A673 (cell line): ENCODE measurements at regions not wholly inside any gene's neighbourhood (a gene's known extent, or its start where the extent isn't known, plus 50 kb on each side); places are given as distances from the start of the nearest gene placed in this dataset.

Experiments
- BruUV-seq: library from RNA; stranded (reverse); fragments of 400-500 nt; replicated peaks from 2 replicates; lab custom pipeline; 2021; lab: Mats Ljungman, UMichigan
- CTCF ChIA-PET: fragments of 300-600 bp; sonication (Branson Sonifier 250); formaldehyde crosslinking; loops from one replicate; lab custom pipeline; 2022; ENCODE audit warnings: antibody characterized with exemption; lab: Charles Lee
- POLR2A ChIA-PET: fragments of 300-600 bp; sonication (Branson Sonifier 250); formaldehyde crosslinking; loops from one replicate; lab custom pipeline; 2022; ENCODE audit warnings: antibody characterized with exemption; ENCODE audit not compliant: low non-redundant PET; lab: Charles Lee
- DNase-seq: peaks from one replicate; pipeline ENCODE4 v3.0.0-alpha.2; 2015; ENCODE audit warnings: low spot score
- H3K27ac ChIP-seq: fragments of 200-600 bp; sonication (generic); 2 replicates; pipeline ENCODE4 v1.5.1; 2016; ENCODE audit warnings: mixed run types, low read depth, mild to moderate bottlenecking, mixed read lengths, antibody characterized with exemption, low read length; ENCODE audit not compliant: poor library complexity, severe bottlenecking
- H3K27me3 ChIP-seq: fragments of 200-600 bp; sonication (generic); replicated peaks from 2 replicates; pipeline ENCODE4 v1.6.1; 2017; ENCODE audit warnings: mixed run types, low read depth, mild to moderate bottlenecking, mixed read lengths, antibody characterized with exemption, low read length; ENCODE audit not compliant: insufficient read depth, poor library complexity
- H3K36me3 ChIP-seq: fragments of 200-600 bp; sonication (generic); 2 replicates; pipeline ENCODE4 v1.6.1; 2016; ENCODE audit warnings: mixed run types, mild to moderate bottlenecking, mixed read lengths, antibody characterized with exemption, low read length; ENCODE audit not compliant: insufficient read depth, poor library complexity, severe bottlenecking
- H3K4me1 ChIP-seq: fragments of 200-600 bp; sonication (generic); 2 replicates; pipeline ENCODE4 v1.6.1; 2017; ENCODE audit warnings: mixed run types, mild to moderate bottlenecking, mixed read lengths, antibody characterized with exemption, low read length; ENCODE audit not compliant: insufficient read depth, poor library complexity, severe bottlenecking
- H3K4me3 ChIP-seq: fragments of 200-600 bp; sonication (generic); 2 replicates; pipeline ENCODE4 v1.5.1; 2016; ENCODE audit warnings: low read depth, mixed run types, mild to moderate bottlenecking, mixed read lengths, low read length; ENCODE audit not compliant: poor library complexity, severe bottlenecking
- H3K9me3 ChIP-seq: fragments of 200-600 bp; sonication (generic); 2 replicates; pipeline ENCODE4 v1.6.1; 2016; ENCODE audit warnings: mixed run types, low read depth, mild to moderate bottlenecking, mixed read lengths, antibody characterized with exemption, low read length; ENCODE audit not compliant: poor library complexity, severe bottlenecking
- EZH2 ChIP-seq: fragments of 200-600 bp; sonication (generic); IDR thresholded peaks from 2 replicates; pipeline ENCODE4 v1.6.1; 2017; ENCODE audit warnings: borderline replicate concordance, low read depth, mild to moderate bottlenecking, mixed read lengths, antibody characterized with exemption, low read length; ENCODE audit not compliant: poor library complexity, severe bottlenecking
- intact Hi-C: fragments of 100-400 bp; cut with micrococcal nuclease; formaldehyde crosslinking; loops from one replicate; pipeline ENCODE4 v1.10.0; 2022; ENCODE audit not compliant: unreplicated experiment
- TF ChIP-seq, protein P1 (sequence below): fragments of 300-800, 200-600 bp; sonication (generic); conservative IDR thresholded peaks from 2 replicates; pipeline ENCODE4 v1.5.1; 2017; ENCODE audit warnings: low read depth, mild to moderate bottlenecking, antibody characterized with exemption, low read length, moderate library complexity, mixed read lengths

DNA sequence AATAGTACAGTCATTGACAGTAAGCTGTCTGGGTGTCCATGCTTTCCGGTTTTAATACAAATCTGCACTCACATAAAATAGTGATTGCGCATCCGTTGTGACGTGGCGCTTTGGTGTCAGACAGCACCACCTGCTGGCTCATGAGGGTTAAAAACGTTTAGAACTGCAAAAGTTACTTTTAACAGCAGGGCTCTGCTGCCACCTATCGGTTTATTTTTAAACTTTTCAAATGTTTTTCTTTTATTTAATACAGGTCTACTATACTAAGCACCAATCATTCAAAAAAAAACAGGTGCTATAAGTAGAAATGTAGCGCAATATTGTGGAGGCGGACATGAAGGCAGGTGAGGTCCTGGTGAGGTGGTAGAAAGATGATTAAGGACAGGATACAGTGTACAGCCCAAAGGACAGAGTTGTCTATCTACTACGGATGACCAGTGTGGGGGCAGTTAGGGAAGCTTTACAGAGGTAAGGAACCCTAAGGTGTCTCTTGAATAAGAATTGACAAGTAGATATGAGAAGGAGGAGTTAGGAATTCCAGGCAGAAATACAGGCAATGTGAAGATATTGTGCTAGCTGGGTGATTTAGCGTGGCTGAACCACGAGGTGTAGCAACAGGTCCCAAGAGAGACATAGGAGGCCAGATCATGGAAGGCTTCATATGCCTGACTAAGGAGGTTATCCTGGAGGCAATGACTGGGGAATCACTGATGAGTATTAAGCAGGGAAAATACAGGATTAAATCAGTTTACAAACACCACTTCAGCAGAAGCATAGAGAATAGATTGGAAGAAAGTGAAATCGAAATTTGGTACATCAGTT lies 91.5 kb upstream of the PRB2 start:
- intact Hi-C loops = loop anchor here (1.0 to 10.0 kb wide), 5 partner anchors 259 to 1252 kb away; no protein-coding TSS in a partner anchor
- ChIA-PET CTCF (interaction anchor here (0.8 to 1.5 kb wide), 2 partner anchors 258 to 716 kb away, joined by 6 to 7 read pairs; no protein-coding TSS in a partner anchor), POLR2A (no interaction called here)
- Histone ChIP-seq H3K9me3 (no peaks in the 10 kb centered on the region), H3K27me3 (no peaks in the 10 kb centered on the region), H3K27ac (no peak overlapping the region), H3K4me1 (no peaks in the 10 kb centered on the region), H3K36me3 (no peaks in the 10 kb centered on the region), H3K4me3 (no peak overlapping the region)
- peak; percentile 93 for DNase-seq
- TF ChIP-seq EZH2 = no peak
- TF ChIP-seq, protein P1, sequence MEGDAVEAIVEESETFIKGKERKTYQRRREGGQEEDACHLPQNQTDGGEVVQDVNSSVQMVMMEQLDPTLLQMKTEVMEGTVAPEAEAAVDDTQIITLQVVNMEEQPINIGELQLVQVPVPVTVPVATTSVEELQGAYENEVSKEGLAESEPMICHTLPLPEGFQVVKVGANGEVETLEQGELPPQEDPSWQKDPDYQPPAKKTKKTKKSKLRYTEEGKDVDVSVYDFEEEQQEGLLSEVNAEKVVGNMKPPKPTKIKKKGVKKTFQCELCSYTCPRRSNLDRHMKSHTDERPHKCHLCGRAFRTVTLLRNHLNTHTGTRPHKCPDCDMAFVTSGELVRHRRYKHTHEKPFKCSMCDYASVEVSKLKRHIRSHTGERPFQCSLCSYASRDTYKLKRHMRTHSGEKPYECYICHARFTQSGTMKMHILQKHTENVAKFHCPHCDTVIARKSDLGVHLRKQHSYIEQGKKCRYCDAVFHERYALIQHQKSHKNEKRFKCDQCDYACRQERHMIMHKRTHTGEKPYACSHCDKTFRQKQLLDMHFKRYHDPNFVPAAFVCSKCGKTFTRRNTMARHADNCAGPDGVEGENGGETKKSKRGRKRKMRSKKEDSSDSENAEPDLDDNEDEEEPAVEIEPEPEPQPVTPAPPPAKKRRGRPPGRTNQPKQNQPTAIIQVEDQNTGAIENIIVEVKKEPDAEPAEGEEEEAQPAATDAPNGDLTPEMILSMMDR = peak; percentile 99
- no TSS peak for BruUV-seq

DNA sequence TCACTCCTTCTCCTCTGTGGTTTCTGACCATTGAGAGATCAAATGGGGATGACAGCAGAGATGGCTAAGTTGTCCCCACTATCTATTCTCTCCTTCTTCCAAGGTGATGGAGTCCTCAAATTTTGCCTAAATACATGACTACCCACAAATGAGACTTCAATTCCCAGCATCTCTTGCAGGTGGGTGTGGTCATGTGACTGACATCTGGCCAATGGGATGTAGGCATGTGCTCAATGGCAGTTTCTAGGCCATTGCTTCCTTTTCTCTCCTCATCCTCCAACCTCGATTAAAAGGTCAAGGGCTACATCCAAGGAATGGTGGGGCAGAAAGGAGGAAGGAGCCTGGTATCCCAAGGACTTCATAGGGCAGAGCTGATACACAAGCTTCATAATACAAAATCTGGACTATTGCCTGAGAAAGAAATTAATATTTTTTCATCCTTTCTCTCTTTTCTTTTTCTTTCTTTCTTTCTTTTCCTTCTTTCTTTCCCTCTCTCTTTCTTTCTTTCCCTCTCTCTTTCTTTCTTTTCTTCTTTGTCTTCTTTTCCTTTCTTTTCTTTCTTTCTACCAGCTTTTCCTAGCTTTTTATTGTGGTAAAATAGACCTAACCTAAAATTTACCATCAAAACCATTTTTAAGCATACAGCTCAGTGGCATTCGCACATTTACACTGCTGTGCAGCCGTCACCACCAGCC lies 100.9 kb upstream of the PRB2 start:
- Histone ChIP-seq H3K27me3 (peaks cover 5% of the 10 kb centered on the region), H3K36me3 (no peaks in the 10 kb centered on the region), H3K4me3 (no peak overlapping the region), H3K27ac (no peak overlapping the region), H3K4me1 (no peaks in the 10 kb centered on the region), H3K9me3 (no peaks in the 10 kb centered on the region)
- ChIA-PET POLR2A (no interaction called here), CTCF (no interaction called here)
- no peak for DNase-seq
- TF ChIP-seq EZH2 = no peak
- TF ChIP-seq, protein P1 = no peak
- BruUV-seq = no TSS peak
- intact Hi-C loops = loop anchor here (5.0 kb wide), 1 partner anchor 536 kb away; no protein-coding TSS in a partner anchor

DNA sequence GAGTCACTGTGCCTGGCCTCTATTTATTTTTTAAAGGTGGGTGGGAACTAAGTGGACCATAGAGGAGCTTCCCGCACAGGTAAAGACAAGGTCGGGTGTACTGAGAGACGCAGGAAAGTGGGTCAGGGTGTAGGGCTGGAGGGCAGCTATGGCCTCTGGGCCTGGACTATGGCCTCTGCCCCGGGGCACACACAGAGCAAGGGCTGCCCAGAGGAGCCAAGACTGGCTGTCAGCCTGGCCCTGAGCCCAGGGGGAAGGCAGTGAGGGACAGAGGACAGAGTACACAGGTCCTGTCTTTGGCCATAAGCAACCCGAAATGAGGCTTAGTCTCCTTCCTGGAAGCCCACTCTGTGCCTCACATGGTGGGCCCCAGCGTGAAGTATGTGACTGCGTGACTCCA lies 102.1 kb upstream of the PRB2 start:
- peaks cover 10% of the 10 kb centered on the region for H3K27me3 ChIP-seq
- H3K9me3 ChIP-seq = no peaks in the 10 kb centered on the region
- no peaks in the 10 kb centered on the region for H3K4me1 ChIP-seq
- BruUV-seq = no TSS peak
- ChIA-PET POLR2A (no interaction called here), CTCF (no interaction called here)
- H3K27ac ChIP-seq = no peak overlapping the region
- H3K4me3 ChIP-seq = no peak overlapping the region
- no peaks in the 10 kb centered on the region for H3K36me3 ChIP-seq
- TF ChIP-seq EZH2 = no peak
- TF ChIP-seq, protein P1 = no peak
- no peak for DNase-seq
- intact Hi-C loops = loop anchor here (5.0 kb wide), 1 partner anchor 535 kb away; no protein-coding TSS in a partner anchor
